ENCODE measurements at regions not wholly inside any gene's neighbourhood (a gene's known extent, or its start where the extent isn't known, plus 50 kb on each side); places are given as distances from the start of the nearest gene placed in this dataset.

GRCh38 chr16:86931410-86931941, 353.1 kb downstream of the FOXL1 start:
- no peak for TF ChIP-seq POLR2AphosphoS5 (IDR thresholded peaks at IDR 0.05; ENCODE audit: low read depth, low read length)
- TF ChIP-seq FOXP2 (optimal IDR thresholded peaks at IDR 0.05; ENCODE audit: borderline replicate concordance, extremely low read depth, extremely low read length, insufficient read depth): no peak
- TF ChIP-seq TAF1 (IDR thresholded peaks at IDR 0.05; ENCODE audit: borderline replicate concordance, insufficient read depth, low read length): no peak
- no peak for TF ChIP-seq REST (IDR thresholded peaks at IDR 0.05; ENCODE audit: insufficient read depth in 1 of 2, low read depth in 2 of 2, low read length in 2 of 2)
- no peak for TF ChIP-seq SIN3A (IDR thresholded peaks at IDR 0.05; ENCODE audit: borderline replicate concordance, insufficient read depth, low read length)

GRCh38 chr16:86932130-86932982, 354.0 kb downstream of the FOXL1 start:
- no peak for TF ChIP-seq POLR2AphosphoS5 (IDR thresholded peaks at IDR 0.05; ENCODE audit: low read depth, low read length)
- no peak for TF ChIP-seq SIN3A (IDR thresholded peaks at IDR 0.05; ENCODE audit: borderline replicate concordance, insufficient read depth, low read length)
- TF ChIP-seq FOXP2 (optimal IDR thresholded peaks at IDR 0.05; ENCODE audit: borderline replicate concordance, extremely low read depth, extremely low read length, insufficient read depth): no peak
- TF ChIP-seq TAF1 (IDR thresholded peaks at IDR 0.05; ENCODE audit: borderline replicate concordance, insufficient read depth, low read length): no peak

DNA sequence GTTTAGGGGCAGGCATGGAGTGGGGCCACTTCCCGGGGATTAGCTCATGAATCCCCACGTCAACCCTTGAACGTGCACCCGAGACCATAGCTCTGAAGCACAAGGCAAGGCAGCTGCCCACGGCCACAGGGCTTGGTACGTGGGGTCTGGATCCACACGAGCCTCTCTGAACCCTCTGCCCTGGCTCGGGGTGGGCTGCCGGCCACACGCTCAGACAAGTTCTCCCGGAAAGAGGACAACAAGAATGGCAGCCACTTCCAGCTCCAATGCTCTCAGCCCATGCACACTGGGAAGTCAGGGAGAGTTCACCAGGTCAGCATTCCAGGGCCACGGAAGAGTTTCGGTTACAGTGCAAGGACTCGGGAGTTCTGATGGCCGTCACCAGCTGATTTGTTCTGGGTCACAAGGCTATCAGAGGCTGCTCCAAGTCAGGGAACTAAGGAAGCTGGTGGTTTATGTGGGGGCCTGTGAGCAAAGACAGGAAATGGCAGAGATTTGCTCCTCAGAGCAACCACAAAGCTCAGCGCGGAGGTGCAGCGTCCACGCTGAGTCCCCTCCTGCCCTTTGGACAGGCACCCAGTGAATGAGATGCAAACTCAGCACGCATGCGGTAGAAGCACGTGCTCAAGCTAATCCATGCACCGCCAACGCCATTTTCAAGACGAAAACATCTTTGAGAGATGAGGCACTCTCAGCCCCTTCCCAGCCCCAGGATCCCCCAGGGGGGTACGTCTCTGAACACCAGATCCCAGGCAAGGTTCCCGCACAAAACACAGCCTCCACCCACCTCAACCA, 356.4 kb downstream of the FOXL1 start:
- TF ChIP-seq REST (IDR thresholded peaks at IDR 0.05; ENCODE audit: insufficient read depth in 1 of 2, low read depth in 2 of 2, low read length in 2 of 2): no peak
- TF ChIP-seq TAF1 (IDR thresholded peaks at IDR 0.05; ENCODE audit: borderline replicate concordance, insufficient read depth, low read length): no peak
- TF ChIP-seq POLR2AphosphoS5 (IDR thresholded peaks at IDR 0.05; ENCODE audit: low read depth, low read length): no peak
- TF ChIP-seq SIN3A (IDR thresholded peaks at IDR 0.05; ENCODE audit: borderline replicate concordance, insufficient read depth, low read length): no peak
- TF ChIP-seq FOXP2 (optimal IDR thresholded peaks at IDR 0.05; ENCODE audit: borderline replicate concordance, extremely low read depth, extremely low read length, insufficient read depth): no peak

DNA sequence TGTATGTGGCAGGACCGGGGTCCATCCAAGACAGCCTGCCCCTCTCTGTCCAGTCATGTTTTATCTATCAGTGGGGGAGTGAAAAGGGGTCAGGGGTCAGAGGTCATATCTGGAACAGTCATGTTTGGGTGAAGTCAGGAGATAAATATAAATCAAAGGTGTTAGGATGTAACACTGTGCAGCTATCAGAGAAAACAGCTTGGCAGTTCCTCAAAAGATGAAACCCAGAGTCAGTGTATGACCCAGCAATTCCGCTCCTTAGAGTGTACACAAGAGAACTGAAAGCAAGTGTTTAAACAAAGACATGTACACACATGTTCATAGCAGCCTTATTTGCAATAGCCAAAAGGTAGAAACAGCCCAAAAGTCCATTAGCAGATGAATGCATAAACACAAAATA, 361.3 kb downstream of the FOXL1 start:
- TF ChIP-seq SIN3A (IDR thresholded peaks at IDR 0.05; ENCODE audit: borderline replicate concordance, insufficient read depth, low read length) (no peak), POLR2AphosphoS5 (IDR thresholded peaks at IDR 0.05; ENCODE audit: low read depth, low read length) (no peak)

DNA sequence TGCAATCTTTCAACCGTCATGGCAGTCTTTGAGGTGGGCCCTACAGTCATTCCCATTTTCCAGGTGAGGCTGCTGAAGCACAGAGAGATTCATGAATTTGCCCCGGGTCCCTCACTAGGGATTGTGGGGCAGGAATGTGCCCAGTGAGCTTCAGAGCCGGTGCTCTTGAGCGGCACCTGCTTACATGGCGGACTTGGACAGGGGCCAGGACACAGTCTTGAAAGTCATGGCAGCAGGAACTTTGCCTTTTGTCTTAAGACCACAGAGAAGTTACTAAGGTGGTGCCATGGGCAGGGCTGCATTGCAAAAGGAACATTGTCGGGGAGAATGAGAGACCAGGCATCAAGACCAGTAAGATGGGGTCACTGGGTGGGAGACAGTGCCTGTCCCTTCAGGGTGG, 363.4 kb downstream of the FOXL1 start:
- TF ChIP-seq FOXP2 (optimal IDR thresholded peaks at IDR 0.05; ENCODE audit: borderline replicate concordance, extremely low read depth, extremely low read length, insufficient read depth): no peak
- TF ChIP-seq SIN3A (IDR thresholded peaks at IDR 0.05; ENCODE audit: borderline replicate concordance, insufficient read depth, low read length): no peak
- TF ChIP-seq POLR2AphosphoS5 (IDR thresholded peaks at IDR 0.05; ENCODE audit: low read depth, low read length): no peak
- TF ChIP-seq REST (IDR thresholded peaks at IDR 0.05; ENCODE audit: insufficient read depth in 1 of 2, low read depth in 2 of 2, low read length in 2 of 2): no peak
- no peak for TF ChIP-seq TAF1 (IDR thresholded peaks at IDR 0.05; ENCODE audit: borderline replicate concordance, insufficient read depth, low read length)
